ENCODE measurements at regions not wholly inside any gene's neighbourhood (a gene's known extent, or its start where the extent isn't known, plus 50 kb on each side); places are given as distances from the start of the nearest gene placed in this dataset.
A peak's percentile ranks its signal among the peaks of the same experiment; 100 is the strongest.
"Not testable (repeated sequence)": the region's sequence is repeated elsewhere in the genome, so short reads cannot be mapped to it uniquely, and the experiment has no call there.

GRCh38 chr7:49091519-49091918 lies 167.2 kb downstream of the CDC14C start:
- no peak for DNase-seq
- Histone ChIP-seq H2AK5ac (ENCODE audit: low read length) (no peak overlapping the region), H3K4ac (ENCODE audit: low read depth, low read length) (peak overlapping the region; percentile 16), H2BK15ac (replicated peaks; ENCODE audit: low read depth) (peak overlapping the region; percentile 19), H3K27me3 (ENCODE audit: insufficient read depth, low read length, poor library complexity) (no peaks in the 10 kb centered on the region), H4K5ac (ENCODE audit: low read length) (no peak overlapping the region), H3K56ac (ENCODE audit: low read length) (no peak overlapping the region), H3K23ac (ENCODE audit: low read length) (no peak overlapping the region), H3K9ac (ENCODE audit: low read length) (no peak overlapping the region), H3K4me3 (ENCODE audit: low read length) (no peak overlapping the region), H2BK5ac (ENCODE audit: low read length) (no peak overlapping the region), H3K27ac (ENCODE audit: low read depth, low read length) (no peak overlapping the region), H3K18ac (ENCODE audit: low read length) (peak overlapping the region; percentile 75), H2BK120ac (ENCODE audit: low read depth, low read length) (peak overlapping the region; percentile 82), H3K4me1 (ENCODE audit: control insufficient read depth, low read depth, low read length) (no peaks in the 10 kb centered on the region), H4K8ac (ENCODE audit: low read depth, low read length) (no peak overlapping the region), H3K79me1 (ENCODE audit: low read length) (no peaks in the 10 kb centered on the region), H3K4me2 (ENCODE audit: low read length) (no peak overlapping the region), H3K36me3 (ENCODE audit: control insufficient read depth, insufficient read depth, low read length) (no peaks in the 10 kb centered on the region), H3K79me2 (ENCODE audit: control insufficient read depth, insufficient read depth, low read length) (no peaks in the 10 kb centered on the region)
- WGBS (ENCODE audit: extremely low coverage, insufficient coverage, low lambda C conversion rate), result no CpG with 5 or more reads among the region's 2 CpGs

GRCh38 chr7:49093218-49093617 lies 168.9 kb downstream of the CDC14C start:
- H2BK5ac ChIP-seq (ENCODE audit: low read length), result no peak overlapping the region
- no peak overlapping the region for H3K27ac ChIP-seq (ENCODE audit: low read depth, low read length)
- no peak overlapping the region for H3K18ac ChIP-seq (ENCODE audit: low read length)
- DNase-seq, result no peak
- H2BK15ac ChIP-seq (replicated peaks; ENCODE audit: low read depth), result no peak overlapping the region
- H3K23ac ChIP-seq (ENCODE audit: low read length), result no peak overlapping the region
- H3K4me1 ChIP-seq (ENCODE audit: control insufficient read depth, low read depth, low read length), result no peaks in the 10 kb centered on the region
- H4K8ac ChIP-seq (ENCODE audit: low read depth, low read length), result no peak overlapping the region
- H2BK120ac ChIP-seq (ENCODE audit: low read depth, low read length), result no peak overlapping the region
- no peaks in the 10 kb centered on the region for H3K27me3 ChIP-seq (ENCODE audit: insufficient read depth, low read length, poor library complexity)
- H3K36me3 ChIP-seq (ENCODE audit: control insufficient read depth, insufficient read depth, low read length), result no peaks in the 10 kb centered on the region
- H3K9ac ChIP-seq (ENCODE audit: low read length), result no peak overlapping the region
- H3K79me1 ChIP-seq (ENCODE audit: low read length), result no peaks in the 10 kb centered on the region
- H4K5ac ChIP-seq (ENCODE audit: low read length), result no peak overlapping the region
- H3K56ac ChIP-seq (ENCODE audit: low read length), result no peak overlapping the region
- WGBS (ENCODE audit: extremely low coverage, insufficient coverage, low lambda C conversion rate), result no CpG with 5 or more reads among the region's 1 CpG
- no peak overlapping the region for H2AK5ac ChIP-seq (ENCODE audit: low read length)
- no peak overlapping the region for H3K4me3 ChIP-seq (ENCODE audit: low read length)
- H3K79me2 ChIP-seq (ENCODE audit: control insufficient read depth, insufficient read depth, low read length), result no peaks in the 10 kb centered on the region
- H3K4ac ChIP-seq (ENCODE audit: low read depth, low read length), result no peak overlapping the region
- no peak overlapping the region for H3K4me2 ChIP-seq (ENCODE audit: low read length)

- Histone ChIP-seq H2BK5ac (ENCODE audit: low read length) (no peak overlapping the region), H3K79me1 (ENCODE audit: low read length) (no peaks in the 10 kb centered on the region), H3K4me2 (ENCODE audit: low read length) (no peak overlapping the region), H3K4me1 (ENCODE audit: control insufficient read depth, low read depth, low read length) (no peaks in the 10 kb centered on the region), H2AK5ac (ENCODE audit: low read length) (no peak overlapping the region), H3K27ac (ENCODE audit: low read depth, low read length) (no peak overlapping the region), H2BK15ac (replicated peaks; ENCODE audit: low read depth) (no peak overlapping the region), H3K27me3 (ENCODE audit: insufficient read depth, low read length, poor library complexity) (no peaks in the 10 kb centered on the region), H3K79me2 (ENCODE audit: control insufficient read depth, insufficient read depth, low read length) (no peaks in the 10 kb centered on the region), H3K23ac (ENCODE audit: low read length) (no peak overlapping the region), H3K36me3 (ENCODE audit: control insufficient read depth, insufficient read depth, low read length) (no peaks in the 10 kb centered on the region), H3K56ac (ENCODE audit: low read length) (peak overlapping the region; percentile 20), H4K5ac (ENCODE audit: low read length) (no peak overlapping the region), H4K8ac (ENCODE audit: low read depth, low read length) (no peak overlapping the region), H3K4me3 (ENCODE audit: low read length) (no peak overlapping the region), H3K9ac (ENCODE audit: low read length) (no peak overlapping the region), H2BK120ac (ENCODE audit: low read depth, low read length) (no peak overlapping the region), H3K4ac (ENCODE audit: low read depth, low read length) (no peak overlapping the region), H3K18ac (ENCODE audit: low read length) (no peak overlapping the region)
- WGBS (ENCODE audit: extremely low coverage, insufficient coverage, low lambda C conversion rate), result no CpG with 5 or more reads among the region's 2 CpGs
- DNase-seq, result no peak
Observed at GRCh38 chr7:49094866-49095265, 170.5 kb downstream of the CDC14C start.

- no peaks in the 10 kb centered on the region for H3K27me3 ChIP-seq (ENCODE audit: insufficient read depth, low read length, poor library complexity)
- H3K27ac ChIP-seq (ENCODE audit: low read depth, low read length), result peak overlapping the region; percentile 71
- no peak overlapping the region for H3K23ac ChIP-seq (ENCODE audit: low read length)
- H2BK120ac ChIP-seq (ENCODE audit: low read depth, low read length), result peak overlapping the region; percentile 78
- H3K36me3 ChIP-seq (ENCODE audit: control insufficient read depth, insufficient read depth, low read length), result no peaks in the 10 kb centered on the region
- H2BK15ac ChIP-seq (replicated peaks; ENCODE audit: low read depth), result peak overlapping the region; percentile 21
- H2BK5ac ChIP-seq (ENCODE audit: low read length), result peak overlapping the region; percentile 94
- H3K4me3 ChIP-seq (ENCODE audit: low read length), result no peak overlapping the region
- no peaks in the 10 kb centered on the region for H3K79me2 ChIP-seq (ENCODE audit: control insufficient read depth, insufficient read depth, low read length)
- no peak overlapping the region for H4K5ac ChIP-seq (ENCODE audit: low read length)
- no CpG with 5 or more reads among the region's 5 CpGs for WGBS (ENCODE audit: extremely low coverage, insufficient coverage, low lambda C conversion rate)
- peak overlapping the region; percentile 95 for H3K18ac ChIP-seq (ENCODE audit: low read length)
- H3K4me1 ChIP-seq (ENCODE audit: control insufficient read depth, low read depth, low read length), result peaks cover 4% of the 10 kb centered on the region
- no peak overlapping the region for H4K8ac ChIP-seq (ENCODE audit: low read depth, low read length)
- H2AK5ac ChIP-seq (ENCODE audit: low read length), result peak overlapping the region; percentile 66
- H3K79me1 ChIP-seq (ENCODE audit: low read length), result no peaks in the 10 kb centered on the region
- H3K56ac ChIP-seq (ENCODE audit: low read length), result peak overlapping the region; percentile 81
- peak overlapping the region; percentile 94 for H3K4ac ChIP-seq (ENCODE audit: low read depth, low read length)
- DNase-seq, result peak; percentile 64
- no peak overlapping the region for H3K4me2 ChIP-seq (ENCODE audit: low read length)
- peak overlapping the region; percentile 29 for H3K9ac ChIP-seq (ENCODE audit: low read length)
Observed at GRCh38 chr7:49099587-49100326, 175.4 kb downstream of the CDC14C start.

- H3K4ac ChIP-seq (ENCODE audit: low read depth, low read length); H3K4me1 ChIP-seq (ENCODE audit: control insufficient read depth, low read depth, low read length); H2BK15ac ChIP-seq (replicated peaks; ENCODE audit: low read depth); H3K27me3 ChIP-seq (ENCODE audit: insufficient read depth, low read length, poor library complexity); H3K36me3 ChIP-seq (ENCODE audit: control insufficient read depth, insufficient read depth, low read length); H2BK120ac ChIP-seq (ENCODE audit: low read depth, low read length); H2AK5ac ChIP-seq (ENCODE audit: low read length); H2BK5ac ChIP-seq (ENCODE audit: low read length); H3K23ac ChIP-seq (ENCODE audit: low read length); H3K79me2 ChIP-seq (ENCODE audit: control insufficient read depth, insufficient read depth, low read length); H3K4me2 ChIP-seq (ENCODE audit: low read length); H3K4me3 ChIP-seq (ENCODE audit: low read length); H3K18ac ChIP-seq (ENCODE audit: low read length); H4K8ac ChIP-seq (ENCODE audit: low read depth, low read length); H3K79me1 ChIP-seq (ENCODE audit: low read length); H4K5ac ChIP-seq (ENCODE audit: low read length): not testable (repeated sequence)
- peak overlapping the region; percentile 13 for H3K9ac ChIP-seq (ENCODE audit: low read length)
- WGBS (ENCODE audit: extremely low coverage, insufficient coverage, low lambda C conversion rate), result no CpG with 5 or more reads among the region's 8 CpGs
- H3K27ac ChIP-seq (ENCODE audit: low read depth, low read length), result peak overlapping the region; percentile 52
- H3K56ac ChIP-seq (ENCODE audit: low read length), result peak overlapping the region; percentile 37
- DNase-seq, result peak; percentile 67
Observed at GRCh38 chr7:49100908-49101740, 176.8 kb downstream of the CDC14C start.

Measured in mesendoderm (in vitro differentiated cells).